Karpas-422 (cell line): ENCODE measurements at regions not wholly inside any gene's neighbourhood (a gene's known extent, or its start where the extent isn't known, plus 50 kb on each side); places are given as distances from the start of the nearest gene placed in this dataset.

Experiments used
- DNase-seq: peaks from one replicate; pipeline ENCODE4 v3.0.0-alpha.2; 2015
- H2AFZ ChIP-seq: fragments of 200-600 bp; sonication (generic); 2 replicates; pipeline ENCODE4 v1.6.1; 2014; ENCODE audit warnings: antibody characterized with exemption, low read length, mixed read lengths
- H3K27ac ChIP-seq: fragments of 200-600 bp; sonication (generic); 2 replicates; pipeline ENCODE4 v1.5.1; 2014; ENCODE audit warnings: mild to moderate bottlenecking, low read length, moderate library complexity
- H3K27me3 ChIP-seq: fragments of 200-600 bp; sonication (generic); 2 replicates; pipeline ENCODE4 v1.6.1; 2014; ENCODE audit warnings: low read length, mixed read lengths
- H3K36me3 ChIP-seq: fragments of 200-600 bp; sonication (generic); 2 replicates; pipeline ENCODE4 v1.6.1; 2014; ENCODE audit warnings: low read length, mixed read lengths; ENCODE audit not compliant: insufficient read depth
- H3K4me1 ChIP-seq: fragments of 200-600 bp; sonication (generic); 2 replicates; pipeline ENCODE4 v1.6.1; 2014; ENCODE audit warnings: mild to moderate bottlenecking, low read length, mixed read lengths
- H3K4me2 ChIP-seq: fragments of 200-600 bp; sonication (generic); 2 replicates; pipeline ENCODE4 v1.6.1; 2014; ENCODE audit warnings: low read length, low read depth, mild to moderate bottlenecking; ENCODE audit not compliant: poor library complexity, severe bottlenecking
- H3K4me3 ChIP-seq: fragments of 200-600 bp; sonication (generic); 2 replicates; pipeline ENCODE4 v1.5.1; 2014; ENCODE audit warnings: mild to moderate bottlenecking, antibody characterized with exemption, low read length, mixed read lengths
- H3K79me2 ChIP-seq: fragments of 200-600 bp; sonication (generic); 2 replicates; pipeline ENCODE4 v1.6.1; 2014; ENCODE audit warnings: mild to moderate bottlenecking, low read length, mixed read lengths
- H3K9ac ChIP-seq: fragments of 200-600 bp; sonication (generic); 2 replicates; pipeline ENCODE4 v1.6.0; 2014; ENCODE audit warnings: low read length
- H3K9me2 ChIP-seq: fragments of 200-600 bp; sonication (generic), shearing (Covaris generic); replicated peaks from 2 replicates; pipeline ENCODE4 v1.6.0; 2014; ENCODE audit warnings: mild to moderate bottlenecking, low read length, moderate library complexity; ENCODE audit not compliant: insufficient read depth
- H3K9me3 ChIP-seq: fragments of 300-700, 200-600 bp; sonication (generic); 2 replicates; pipeline ENCODE4 v1.6.1; 2014; ENCODE audit warnings: low read length, mixed read lengths
- H4K20me1 ChIP-seq: fragments of 200-600 bp; sonication (generic); 2 replicates; pipeline ENCODE4 v1.6.1; 2014; ENCODE audit warnings: mild to moderate bottlenecking, antibody characterized with exemption, low read length, low read depth; ENCODE audit not compliant: insufficient read depth

DNA sequence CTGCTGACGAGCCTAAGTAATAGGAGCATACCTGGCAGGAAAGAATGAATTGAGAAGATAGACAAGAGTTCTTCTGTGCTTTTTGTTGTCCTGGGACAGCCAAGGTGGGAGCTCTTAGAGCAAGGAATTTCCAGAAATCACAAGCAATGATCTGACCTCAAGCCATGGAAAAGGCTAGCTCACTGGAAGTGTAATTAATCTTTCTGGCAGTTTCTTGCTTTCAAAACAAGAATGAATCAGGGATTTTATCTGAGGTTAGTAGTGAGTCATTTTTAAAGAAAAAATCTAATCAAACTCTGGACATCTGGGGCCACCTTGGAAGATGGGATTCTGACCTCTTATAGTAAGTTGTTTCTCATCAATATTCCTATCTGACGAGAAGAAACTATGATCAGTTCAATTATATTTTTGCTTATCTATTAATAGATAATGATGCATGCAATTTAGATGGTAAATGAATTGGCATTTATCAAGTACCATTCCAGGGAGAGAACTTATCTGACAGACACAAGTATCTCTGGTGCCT, 98.0 kb downstream of the ADCYAP1 start:
- no peaks in the 10 kb centered on the region for H3K79me2 ChIP-seq
- no peaks in the 10 kb centered on the region for H3K4me1 ChIP-seq
- no peak for DNase-seq
- H4K20me1 ChIP-seq, result no peaks in the 10 kb centered on the region
- peaks cover 3% of the 10 kb centered on the region for H3K9me3 ChIP-seq
- no peak overlapping the region for H3K9ac ChIP-seq
- no peaks in the 10 kb centered on the region for H3K27me3 ChIP-seq
- H3K27ac ChIP-seq, result no peak overlapping the region
- no peaks in the 10 kb centered on the region for H3K36me3 ChIP-seq
- H3K4me2 ChIP-seq, result no peak overlapping the region
- H3K4me3 ChIP-seq, result no peak overlapping the region
- no peaks in the 10 kb centered on the region for H3K9me2 ChIP-seq
- H2AFZ ChIP-seq, result no peak overlapping the region

DNA sequence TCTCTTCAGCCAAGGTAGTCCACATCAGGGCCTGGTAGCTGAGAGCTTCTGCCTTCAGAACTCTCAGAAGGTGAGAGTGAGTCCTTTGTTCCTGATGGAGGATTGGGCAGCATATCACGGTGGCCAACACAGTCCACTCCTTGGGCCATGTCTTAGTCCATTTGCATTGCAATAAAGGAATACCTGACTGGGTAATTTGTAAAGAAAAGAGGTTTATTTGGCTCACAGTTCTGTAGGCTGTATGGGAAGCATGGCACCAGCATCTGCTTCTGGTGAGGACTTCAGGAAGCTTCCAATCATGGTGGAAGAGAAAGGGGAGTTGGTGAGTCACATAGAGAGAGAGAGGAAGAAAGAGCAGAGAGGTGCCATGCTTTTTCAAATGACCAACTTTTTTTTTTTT, 98.8 kb downstream of the ADCYAP1 start:
- H3K9me3 ChIP-seq, result peaks cover 3% of the 10 kb centered on the region
- H3K27ac ChIP-seq, result no peak overlapping the region
- no peaks in the 10 kb centered on the region for H3K9me2 ChIP-seq
- H4K20me1 ChIP-seq, result no peaks in the 10 kb centered on the region
- no peaks in the 10 kb centered on the region for H3K79me2 ChIP-seq
- H3K4me3 ChIP-seq, result no peak overlapping the region
- no peaks in the 10 kb centered on the region for H3K4me1 ChIP-seq
- no peak overlapping the region for H3K9ac ChIP-seq
- H2AFZ ChIP-seq, result no peak overlapping the region
- H3K27me3 ChIP-seq, result no peaks in the 10 kb centered on the region
- no peak overlapping the region for H3K4me2 ChIP-seq
- DNase-seq, result no peak
- no peaks in the 10 kb centered on the region for H3K36me3 ChIP-seq

DNA sequence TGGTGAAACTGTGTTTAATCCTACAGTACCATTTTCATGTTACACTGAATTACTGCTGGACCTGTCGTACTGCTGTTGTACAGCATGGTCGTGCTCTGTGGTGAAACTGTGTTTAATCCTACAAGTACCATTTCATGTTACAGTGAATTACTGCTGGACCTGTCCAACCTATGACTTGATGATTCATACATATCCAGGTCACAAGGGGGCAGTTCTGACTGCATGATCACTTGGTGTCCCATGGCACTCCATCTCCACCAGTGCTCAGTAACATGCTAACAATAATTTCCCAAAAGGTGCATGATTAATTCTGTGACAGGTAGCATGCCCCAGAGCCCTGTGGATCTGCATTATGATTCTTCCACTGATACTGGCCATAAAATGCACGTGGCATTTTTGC, 101.6 kb downstream of the ADCYAP1 start:
- DNase-seq, result no peak
- H3K9ac ChIP-seq, result no peak overlapping the region

DNA sequence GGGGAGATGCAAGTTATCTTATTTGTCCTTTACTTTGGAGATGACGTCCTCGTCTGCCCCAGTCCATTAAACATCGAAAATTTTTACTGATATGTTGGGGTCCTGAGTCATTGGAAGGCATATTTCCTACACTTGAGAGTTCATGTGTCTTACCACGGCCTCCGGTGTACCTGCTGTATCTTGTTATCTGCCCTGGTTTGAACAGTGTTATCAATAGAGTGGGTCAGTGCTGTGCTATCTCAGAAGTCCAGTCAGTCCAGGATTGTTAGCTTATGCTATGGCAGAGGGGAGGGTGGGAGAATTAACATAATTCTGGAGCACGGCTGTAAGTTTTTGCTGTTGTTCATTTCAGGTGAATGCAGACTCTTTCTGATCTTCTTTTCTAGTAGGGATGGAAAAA, 102.3 kb downstream of the ADCYAP1 start:
- H3K9ac ChIP-seq, result no peak overlapping the region
- no peak overlapping the region for H3K4me3 ChIP-seq
- H3K9me3 ChIP-seq, result peaks cover 3% of the 10 kb centered on the region; the same call in 1 of the 2 replicates
- no peak for DNase-seq
- no peaks in the 10 kb centered on the region for H3K4me1 ChIP-seq
- H3K4me2 ChIP-seq, result no peak overlapping the region
- no peaks in the 10 kb centered on the region for H3K9me2 ChIP-seq
- H3K27me3 ChIP-seq, result no peaks in the 10 kb centered on the region
- H3K36me3 ChIP-seq, result no peaks in the 10 kb centered on the region
- H4K20me1 ChIP-seq, result no peaks in the 10 kb centered on the region
- no peaks in the 10 kb centered on the region for H3K79me2 ChIP-seq
- no peak overlapping the region for H2AFZ ChIP-seq
- no peak overlapping the region for H3K27ac ChIP-seq

More for the DNA sequence above, 101.6 kb downstream of the ADCYAP1 start:
- Histone ChIP-seq H3K9me3 (peaks cover 3% of the 10 kb centered on the region; the same call in 1 of the 2 replicates), H3K4me2 (no peak overlapping the region), H3K27me3 (no peaks in the 10 kb centered on the region), H4K20me1 (no peaks in the 10 kb centered on the region), H3K4me3 (no peak overlapping the region), H3K4me1 (no peaks in the 10 kb centered on the region), H3K79me2 (no peaks in the 10 kb centered on the region), H2AFZ (no peak overlapping the region), H3K36me3 (no peaks in the 10 kb centered on the region), H3K9me2 (no peaks in the 10 kb centered on the region), H3K27ac (no peak overlapping the region)

DNA sequence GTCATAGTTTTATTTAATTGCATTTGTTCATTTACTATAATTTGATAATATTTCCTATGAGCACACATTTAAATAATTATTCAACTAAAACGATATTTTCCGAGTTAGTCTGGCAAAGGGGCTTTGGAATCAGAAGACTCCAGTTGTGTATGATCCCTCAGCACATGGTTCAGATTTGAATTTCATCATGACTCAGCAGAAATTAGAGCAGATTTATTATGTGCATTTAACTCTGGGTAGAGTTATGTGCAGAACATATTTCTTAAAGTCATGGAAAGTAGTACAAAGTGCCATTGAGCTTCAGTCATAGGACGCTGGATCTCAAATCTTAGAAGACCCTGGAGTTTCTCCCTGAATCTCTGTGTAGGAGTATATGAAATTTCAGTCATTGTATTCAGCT, 106.7 kb downstream of the ADCYAP1 start:
- H3K4me1 ChIP-seq, result no peaks in the 10 kb centered on the region
- no peak for DNase-seq
- no peak overlapping the region for H3K9ac ChIP-seq
- H3K27ac ChIP-seq, result no peak overlapping the region
- no peak overlapping the region for H3K4me3 ChIP-seq
- H3K36me3 ChIP-seq, result no peaks in the 10 kb centered on the region
- no peaks in the 10 kb centered on the region for H4K20me1 ChIP-seq
- H3K9me3 ChIP-seq, result no peaks in the 10 kb centered on the region; the same call in 1 of the 2 replicates
- no peaks in the 10 kb centered on the region for H3K27me3 ChIP-seq
- no peak overlapping the region for H3K4me2 ChIP-seq
- H3K9me2 ChIP-seq, result no peaks in the 10 kb centered on the region
- no peaks in the 10 kb centered on the region for H3K79me2 ChIP-seq
- no peak overlapping the region for H2AFZ ChIP-seq

DNA sequence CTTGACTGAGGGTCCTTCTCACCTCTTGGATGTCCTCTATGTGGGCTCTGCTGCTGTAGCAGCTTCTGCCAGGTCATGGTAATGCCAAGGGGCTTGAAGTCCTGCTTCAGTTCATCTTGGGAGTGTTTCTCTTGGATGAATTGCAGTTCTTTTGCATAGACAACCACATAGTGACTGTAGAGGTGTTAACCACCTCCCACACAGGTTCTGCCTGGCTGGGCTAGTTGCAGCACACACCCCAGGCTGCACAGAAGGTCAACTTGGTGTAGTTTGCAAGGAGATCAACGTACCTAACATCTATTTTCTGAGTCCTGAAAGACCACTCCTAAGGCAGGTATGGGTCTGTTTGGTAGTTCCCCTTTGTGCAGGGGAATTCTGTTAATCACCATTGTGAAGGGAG, 108.1 kb downstream of the ADCYAP1 start:
- no peak overlapping the region for H3K4me2 ChIP-seq
- no peaks in the 10 kb centered on the region for H3K9me2 ChIP-seq
- no peak overlapping the region for H2AFZ ChIP-seq
- H3K9ac ChIP-seq, result no peak overlapping the region
- no peaks in the 10 kb centered on the region for H4K20me1 ChIP-seq
- H3K4me1 ChIP-seq, result no peaks in the 10 kb centered on the region
- H3K4me3 ChIP-seq, result no peak overlapping the region
- H3K36me3 ChIP-seq, result no peaks in the 10 kb centered on the region
- H3K79me2 ChIP-seq, result no peaks in the 10 kb centered on the region
- DNase-seq, result no peak
- H3K27ac ChIP-seq, result no peak overlapping the region
- H3K9me3 ChIP-seq, result no peaks in the 10 kb centered on the region
- no peaks in the 10 kb centered on the region for H3K27me3 ChIP-seq

DNA sequence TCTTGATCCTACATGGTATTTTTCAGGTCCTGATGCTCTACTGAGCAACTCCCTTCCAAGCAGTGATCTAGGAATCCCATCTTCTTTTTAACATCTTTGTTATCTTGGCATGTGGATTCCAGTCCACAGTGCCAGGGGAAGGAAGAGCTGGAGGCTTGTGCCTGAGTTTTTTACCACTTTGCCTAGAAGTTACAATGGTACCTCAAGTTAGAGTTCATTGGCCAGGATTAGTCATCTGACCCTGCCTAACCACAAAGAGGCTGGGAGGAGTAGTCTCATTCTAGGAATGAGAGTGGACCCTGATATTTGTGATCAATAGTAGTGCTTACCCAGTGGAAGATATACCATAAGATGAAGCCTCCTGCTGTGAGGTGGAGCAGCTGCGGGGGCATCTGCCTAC, 109.3 kb downstream of the ADCYAP1 start:
- Histone ChIP-seq H3K27me3 (no peaks in the 10 kb centered on the region), H3K27ac (no peak overlapping the region), H3K9ac (no peak overlapping the region), H3K4me1 (no peaks in the 10 kb centered on the region), H3K4me3 (no peak overlapping the region), H2AFZ (no peak overlapping the region), H3K4me2 (no peak overlapping the region), H3K9me2 (no peaks in the 10 kb centered on the region), H3K36me3 (no peaks in the 10 kb centered on the region), H3K9me3 (no peaks in the 10 kb centered on the region), H4K20me1 (no peaks in the 10 kb centered on the region), H3K79me2 (no peaks in the 10 kb centered on the region)
- DNase-seq, result no peak

DNA sequence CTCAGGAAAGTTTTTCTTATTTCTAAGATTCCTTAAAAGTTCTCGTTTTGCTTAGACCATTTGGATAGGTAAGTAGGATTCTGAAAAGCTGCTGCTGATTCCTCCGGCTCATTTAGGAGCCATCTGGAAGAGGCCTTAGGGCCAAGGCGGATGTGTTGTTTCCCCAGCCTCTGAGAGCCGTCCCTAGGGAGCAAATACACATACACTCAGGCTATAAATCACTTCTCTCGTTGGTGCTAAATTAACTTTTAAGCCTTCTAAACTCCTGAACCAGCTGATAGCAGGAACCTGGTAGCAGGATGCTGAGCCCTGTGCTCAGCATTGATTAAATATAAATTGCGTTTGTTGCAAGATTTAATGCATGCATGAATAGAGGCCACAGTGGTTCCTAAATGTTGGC, 109.8 kb downstream of the ADCYAP1 start:
- Histone ChIP-seq H3K27ac (no peak overlapping the region), H4K20me1 (no peaks in the 10 kb centered on the region), H2AFZ (no peak overlapping the region), H3K27me3 (no peaks in the 10 kb centered on the region), H3K9me2 (no peaks in the 10 kb centered on the region), H3K4me2 (no peak overlapping the region), H3K79me2 (no peaks in the 10 kb centered on the region), H3K4me3 (no peak overlapping the region), H3K4me1 (no peaks in the 10 kb centered on the region), H3K9ac (no peak overlapping the region), H3K36me3 (no peaks in the 10 kb centered on the region), H3K9me3 (no peaks in the 10 kb centered on the region)
- DNase-seq, result no peak
